Body of pancreas (tissue), 4 donors: ENCODE measurements at regions not wholly inside any gene's neighbourhood (a gene's known extent, or its start where the extent isn't known, plus 50 kb on each side); places are given as distances from the start of the nearest gene placed in this dataset.

ENCODE experiments used
- CTCF ChIP-seq, 7 experiments: fragments of 450-650 bp in 4 of 7; fragments of 200-600 bp in 3 of 7; sonication (generic) in 3 of 7; IDR thresholded peaks; one replicate each; pipeline ENCODE4 v1.5.1; 2016 to 2019; ENCODE audit warnings: antibody characterized with exemption in 7 of 7
- POLR2A ChIP-seq, 3 donors: fragments of 450-650 bp; IDR thresholded peaks; one replicate each; pipeline ENCODE4 v1.6.1; 2016; ENCODE audit warnings: antibody characterized with exemption in 3 of 3, mild to moderate bottlenecking in 2 of 3

DNA sequence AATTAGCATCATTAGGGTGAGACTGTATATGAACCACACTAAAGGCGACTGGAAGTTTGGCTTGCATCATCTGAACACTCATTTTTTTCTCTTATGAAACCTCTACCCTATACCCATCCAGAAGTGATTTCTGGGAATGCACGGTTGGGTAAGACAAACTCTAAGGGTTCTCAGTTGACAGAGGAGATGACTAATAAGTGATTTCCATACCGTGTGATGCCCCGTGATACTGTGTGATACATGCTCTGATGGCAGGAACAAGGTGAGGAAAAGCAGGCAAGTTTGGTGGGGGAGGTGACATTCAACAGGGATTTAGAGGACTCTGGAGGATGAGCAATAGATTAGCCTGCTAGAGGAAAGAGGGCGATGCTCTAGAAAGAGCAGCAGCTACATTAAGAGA is 156.4 kb upstream of the CCL2 start:
- TF ChIP-seq CTCF (IDR thresholded peaks at IDR 0.05) (no peak), POLR2A (IDR thresholded peaks at IDR 0.05) (no peak)
